SW480 (cell line): ENCODE measurements at regions not wholly inside any gene's neighbourhood (a gene's known extent, or its start where the extent isn't known, plus 50 kb on each side); places are given as distances from the start of the nearest gene placed in this dataset.
A peak's percentile ranks its signal among the peaks of the same experiment; 100 is the strongest.

Source experiments
- DNase-seq: peaks from one replicate; pipeline ENCODE4 v3.0.0-alpha.2; 2016; ENCODE audit warnings: low spot score

GRCh38 chr12:111310076-111310870 is 58.6 kb downstream of the PHETA1 start:
- DNase-seq: no peak

GRCh38 chr12:111309584-111309983 is 59.3 kb downstream of the PHETA1 start:
- no peak for DNase-seq

DNA sequence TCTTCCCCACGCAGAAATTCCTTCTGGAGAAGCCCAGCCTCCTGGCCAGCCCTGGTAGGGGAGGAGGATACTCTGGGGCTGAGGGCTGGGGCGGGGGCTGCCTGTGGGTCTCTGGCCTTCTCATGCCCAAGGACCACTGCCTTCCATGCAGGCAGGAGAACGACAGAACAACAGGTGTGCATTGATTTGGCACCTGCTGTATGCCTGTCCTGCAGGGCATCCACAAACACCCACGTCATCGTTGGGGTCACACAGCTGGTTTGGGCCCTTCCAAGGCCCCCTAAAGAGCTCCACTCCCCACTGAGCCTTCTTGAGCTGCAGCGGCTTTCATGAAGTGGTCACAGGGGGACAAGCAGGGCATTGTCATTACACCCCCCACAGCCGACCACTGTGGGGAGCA is 60.4 kb downstream of the PHETA1 start:
- DNase-seq: no peak

GRCh38 chr12:111304642-111305071 is 64.2 kb downstream of the PHETA1 start:
- no peak for DNase-seq

DNA sequence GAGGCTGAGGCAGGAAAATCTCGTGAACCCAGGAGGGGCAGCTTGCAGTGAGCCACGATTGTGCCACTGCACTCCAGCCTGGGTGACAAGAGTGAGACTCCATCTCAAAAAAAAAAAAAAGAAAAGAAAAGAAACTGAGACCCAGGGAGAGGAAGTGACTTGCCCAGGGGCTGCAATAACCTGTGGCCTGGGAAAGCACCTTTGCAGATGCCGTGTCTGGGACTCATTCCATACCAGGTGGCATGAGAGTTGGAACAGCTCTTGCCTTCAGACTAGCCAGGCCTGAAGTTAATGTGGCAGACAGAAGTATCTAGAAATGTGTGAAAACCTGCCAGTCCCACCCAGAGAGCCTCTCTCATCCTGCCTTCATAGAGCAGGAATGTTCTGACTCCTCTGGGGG is 65.4 kb downstream of the PHETA1 start:
- DNase-seq: no peak

- peak; percentile 46 for DNase-seq
Measured at GRCh38 chr12:111298582-111299436, 70.1 kb downstream of the PHETA1 start.

GRCh38 chr12:111297703-111298426 is 71.0 kb downstream of the PHETA1 start:
- DNase-seq: no peak

DNA sequence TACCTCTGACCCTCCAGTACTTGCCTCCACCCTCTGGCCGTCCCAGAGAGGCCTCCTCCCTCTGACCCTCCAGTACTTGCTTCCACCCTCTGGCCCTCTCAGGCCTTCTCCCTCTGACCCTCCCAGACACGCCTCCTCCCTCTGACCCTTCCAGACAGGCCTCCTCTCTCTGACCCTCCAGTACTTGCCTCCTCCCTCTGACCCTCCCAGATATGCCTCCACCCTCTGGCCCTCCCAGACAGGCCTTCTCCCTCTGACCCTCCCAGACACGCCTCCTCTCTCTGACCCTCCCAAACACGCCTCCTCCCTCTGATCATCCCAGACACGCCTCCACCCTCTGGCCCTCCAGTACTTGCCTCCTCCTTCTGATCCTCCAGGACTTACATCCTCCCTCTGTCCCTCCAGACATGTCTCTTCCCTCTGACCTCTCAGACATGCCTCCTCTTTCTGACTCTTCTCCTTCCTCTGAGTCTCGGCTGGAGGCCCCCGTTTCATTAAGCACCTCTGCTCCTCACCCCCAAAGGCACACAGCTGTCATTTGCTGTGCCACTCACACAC is 71.9 kb downstream of the PHETA1 start:
- DNase-seq: no peak

- DNase-seq: no peak
Measured at GRCh38 chr12:111295176-111295575, 73.7 kb downstream of the PHETA1 start.

DNA sequence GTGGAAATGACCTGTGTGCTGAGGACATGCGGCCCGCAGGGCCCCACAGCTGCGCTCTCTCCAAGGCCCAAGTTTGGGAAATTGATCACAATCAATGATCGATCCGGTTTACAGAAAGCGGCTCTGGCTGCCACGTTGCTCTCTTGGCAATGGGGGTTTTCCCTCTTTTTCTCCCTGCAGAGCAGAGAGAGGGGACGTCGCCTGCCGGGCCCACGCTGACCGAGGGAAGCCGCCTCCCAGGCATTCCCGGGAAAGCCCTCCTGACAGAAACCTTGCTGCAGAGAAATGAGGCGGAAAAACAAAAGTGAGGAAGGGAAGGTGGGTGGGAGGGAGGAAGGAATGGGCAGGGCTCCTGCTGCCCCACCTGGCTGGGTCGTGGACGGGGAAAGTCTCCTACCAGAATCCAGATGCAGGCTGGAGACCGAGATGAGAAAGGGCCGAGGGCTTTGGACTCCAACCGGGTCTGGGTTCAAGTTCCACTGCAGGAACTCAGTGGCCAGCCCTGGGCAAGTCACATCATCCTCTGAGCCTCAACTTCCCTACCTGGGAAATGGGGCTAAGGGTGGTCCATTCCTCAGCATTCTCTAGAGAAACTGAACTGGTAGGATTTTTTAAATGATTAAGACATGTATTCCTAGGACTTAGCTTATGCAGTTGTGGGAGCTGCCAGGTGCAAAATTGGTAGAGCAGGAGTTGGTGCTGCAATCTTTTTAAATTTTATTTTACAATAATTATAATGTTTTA is 75.5 kb downstream of the PHETA1 start:
- no peak for DNase-seq

- DNase-seq: no peak
Measured at GRCh38 chr12:111291357-111291756, 77.5 kb downstream of the PHETA1 start.

DNA sequence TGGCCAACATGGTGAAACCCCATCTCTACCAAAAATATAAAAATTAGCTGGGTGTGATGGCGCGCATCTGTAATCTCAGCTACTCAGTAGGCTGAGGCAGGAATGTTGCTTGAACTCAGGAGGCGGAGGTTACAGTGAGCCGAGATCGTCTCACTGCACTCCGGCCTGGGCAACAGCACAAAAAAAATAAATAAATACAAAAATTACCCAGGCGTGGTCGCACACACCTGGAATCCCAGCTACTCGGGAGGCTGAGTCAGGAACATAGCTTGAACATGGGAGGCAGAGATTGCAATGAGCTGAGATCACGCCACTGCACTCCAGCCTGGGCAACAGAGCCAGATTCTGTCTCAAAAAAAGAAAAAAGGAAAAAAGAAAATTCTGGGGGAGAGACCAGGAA is 80.1 kb downstream of the PHETA1 start:
- no peak for DNase-seq

- DNase-seq: peak; percentile 84
Measured at GRCh38 chr12:111287125-111287900, 81.6 kb downstream of the PHETA1 start.

- no peak for DNase-seq
Measured at GRCh38 chr12:111285200-111285599, 83.7 kb downstream of the PHETA1 start.

GRCh38 chr12:111284709-111285108 is 84.2 kb downstream of the PHETA1 start:
- no peak for DNase-seq

GRCh38 chr12:111283966-111284365 is 84.9 kb downstream of the PHETA1 start:
- no peak for DNase-seq

DNA sequence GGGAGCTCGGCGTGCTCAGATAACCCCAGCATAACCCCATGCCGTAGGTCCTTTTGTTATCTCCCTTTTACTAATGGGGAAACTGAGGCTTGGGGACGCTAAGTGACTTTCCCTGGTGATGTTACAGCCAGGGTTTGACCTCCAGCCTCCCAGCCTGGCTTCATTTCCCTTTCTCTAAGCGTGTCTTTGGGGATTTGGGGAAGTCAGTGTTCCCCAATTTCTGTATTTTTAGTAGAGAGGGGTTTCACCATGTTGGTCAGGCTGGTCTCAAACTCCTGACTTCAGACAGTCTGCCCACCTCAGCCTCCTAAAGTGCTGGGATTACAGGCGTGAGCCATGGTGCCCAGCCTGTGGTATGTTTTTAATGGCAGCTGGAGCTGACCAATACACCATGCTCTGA is 85.4 kb downstream of the PHETA1 start:
- DNase-seq: no peak

DNA sequence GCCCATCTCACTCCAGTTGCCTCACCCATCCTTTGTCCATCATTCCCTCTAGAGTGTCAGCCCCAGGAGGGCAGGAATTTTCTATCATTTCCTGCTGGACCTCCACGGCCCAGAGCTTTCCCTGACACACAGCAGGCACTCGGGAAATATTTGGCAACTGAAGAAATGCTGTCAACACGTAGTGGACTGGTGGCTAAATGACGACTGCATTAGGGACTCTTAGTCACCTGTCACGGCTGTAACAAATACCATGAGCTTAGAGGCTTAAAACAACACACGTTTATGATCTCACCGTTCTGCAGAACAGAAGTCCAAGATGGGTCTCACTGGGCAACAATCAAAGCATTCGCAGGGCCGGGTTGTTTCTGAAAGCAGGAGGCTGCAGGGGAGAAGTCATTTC is 91.3 kb downstream of the PHETA1 start:
- no peak for DNase-seq

DNA sequence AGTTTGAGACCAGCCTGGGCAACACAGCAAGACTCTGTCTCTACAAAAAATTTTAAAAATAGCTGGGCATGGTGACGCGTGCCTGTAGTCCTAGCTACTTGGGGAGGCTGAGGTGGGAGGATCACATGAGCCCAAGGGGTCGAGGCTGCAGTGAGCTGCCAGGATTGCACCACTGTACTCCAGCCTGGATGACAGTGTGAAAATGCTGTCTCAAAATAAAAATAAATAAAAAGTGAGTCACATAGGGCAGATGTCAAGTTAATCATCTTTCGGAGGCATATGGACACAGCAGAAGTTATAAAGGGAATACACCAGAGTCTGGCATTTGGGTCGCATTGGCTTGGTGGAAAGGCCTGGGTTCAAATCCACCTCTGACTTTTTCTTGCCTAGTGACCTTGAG is 92.7 kb downstream of the PHETA1 start:
- DNase-seq: no peak

GRCh38 chr12:111275308-111275707 is 93.6 kb downstream of the PHETA1 start:
- no peak for DNase-seq

DNA sequence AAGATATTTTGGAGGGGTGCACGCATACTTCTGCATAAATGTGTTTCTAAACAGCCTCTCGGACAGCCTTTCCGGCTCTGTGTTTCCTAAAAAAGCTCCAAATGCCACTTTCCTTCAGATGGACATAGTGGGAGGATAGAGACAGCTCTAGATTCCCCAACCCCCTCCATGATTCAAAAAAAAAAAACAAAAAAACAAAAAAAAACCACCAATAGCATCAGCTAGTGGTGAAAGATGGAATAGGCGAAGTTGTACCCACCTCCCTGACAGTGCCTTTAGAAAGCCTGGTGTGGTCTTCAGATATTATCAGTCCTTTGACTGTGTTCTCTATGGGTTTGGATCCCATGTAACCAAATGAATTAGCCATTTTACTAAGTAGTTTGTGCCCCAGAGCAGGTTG is 94.1 kb downstream of the PHETA1 start:
- DNase-seq: no peak
